ENCODE measurements at regions not wholly inside any gene's neighbourhood (a gene's known extent, or its start where the extent isn't known, plus 50 kb on each side); places are given as distances from the start of the nearest gene placed in this dataset.

GRCh38 chr14:25136811-25137210 is 86.9 kb upstream of the STXBP6 start:
- TF ChIP-seq, protein P1, sequence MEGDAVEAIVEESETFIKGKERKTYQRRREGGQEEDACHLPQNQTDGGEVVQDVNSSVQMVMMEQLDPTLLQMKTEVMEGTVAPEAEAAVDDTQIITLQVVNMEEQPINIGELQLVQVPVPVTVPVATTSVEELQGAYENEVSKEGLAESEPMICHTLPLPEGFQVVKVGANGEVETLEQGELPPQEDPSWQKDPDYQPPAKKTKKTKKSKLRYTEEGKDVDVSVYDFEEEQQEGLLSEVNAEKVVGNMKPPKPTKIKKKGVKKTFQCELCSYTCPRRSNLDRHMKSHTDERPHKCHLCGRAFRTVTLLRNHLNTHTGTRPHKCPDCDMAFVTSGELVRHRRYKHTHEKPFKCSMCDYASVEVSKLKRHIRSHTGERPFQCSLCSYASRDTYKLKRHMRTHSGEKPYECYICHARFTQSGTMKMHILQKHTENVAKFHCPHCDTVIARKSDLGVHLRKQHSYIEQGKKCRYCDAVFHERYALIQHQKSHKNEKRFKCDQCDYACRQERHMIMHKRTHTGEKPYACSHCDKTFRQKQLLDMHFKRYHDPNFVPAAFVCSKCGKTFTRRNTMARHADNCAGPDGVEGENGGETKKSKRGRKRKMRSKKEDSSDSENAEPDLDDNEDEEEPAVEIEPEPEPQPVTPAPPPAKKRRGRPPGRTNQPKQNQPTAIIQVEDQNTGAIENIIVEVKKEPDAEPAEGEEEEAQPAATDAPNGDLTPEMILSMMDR (IDR thresholded peaks at IDR 0.05) = no peak
- no peak for TF ChIP-seq POLR2A (IDR thresholded peaks at IDR 0.05)

Measured in thyroid gland (tissue), 4 donors.